Esophagus muscularis mucosa (tissue), 4 donors: ENCODE measurements at regions not wholly inside any gene's neighbourhood (a gene's known extent, or its start where the extent isn't known, plus 50 kb on each side); places are given as distances from the start of the nearest gene placed in this dataset.
"Not testable (repeated sequence)": the region's sequence is repeated elsewhere in the genome, so short reads cannot be mapped to it uniquely, and the experiment has no call there.

Experiments
- EP300 ChIP-seq: sonication (generic); formaldehyde crosslinking; IDR thresholded peaks from one replicate; pipeline ENCODE4 v1.6.1; 2017; ENCODE audit warnings: antibody characterized with exemption
- POLR2A ChIP-seq: fragments of 450-650 bp; IDR thresholded peaks from one replicate; pipeline ENCODE4 v1.6.1; 2017; ENCODE audit warnings: antibody characterized with exemption, moderate library complexity, mild to moderate bottlenecking, low read depth
- TF ChIP-seq, protein P1 (sequence below), 3 experiments: fragments of 200-600 bp in 2 of 3; fragments of 450-650 bp in 1 of 3; sonication (generic) in 2 of 3; IDR thresholded peaks; one replicate each; pipeline ENCODE4 v1.5.1; 2017 to 2019; ENCODE audit warnings: antibody characterized with exemption in 3 of 3, mild to moderate bottlenecking in 2 of 3, moderate library complexity in 1 of 3

DNA sequence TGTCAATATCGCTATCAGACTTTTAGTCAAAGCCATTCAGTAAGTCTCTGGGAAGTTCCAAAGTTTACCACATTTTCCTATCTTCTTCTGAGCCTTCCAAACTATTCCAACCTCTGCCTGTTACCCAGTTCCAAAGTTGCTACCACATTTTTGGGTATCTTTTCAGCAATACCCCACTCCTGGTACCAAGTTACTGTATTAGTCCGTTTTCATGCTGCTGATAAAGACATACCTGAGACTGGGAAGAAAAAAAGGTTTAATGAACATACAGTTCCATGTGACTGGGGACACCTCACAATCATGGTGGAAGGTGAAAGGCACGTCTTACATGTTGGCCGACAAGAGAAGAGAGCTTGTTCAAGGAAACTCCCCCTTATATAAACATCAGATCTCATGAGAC is 307.2 kb downstream of the OXSM start:
- TF ChIP-seq, protein P1, sequence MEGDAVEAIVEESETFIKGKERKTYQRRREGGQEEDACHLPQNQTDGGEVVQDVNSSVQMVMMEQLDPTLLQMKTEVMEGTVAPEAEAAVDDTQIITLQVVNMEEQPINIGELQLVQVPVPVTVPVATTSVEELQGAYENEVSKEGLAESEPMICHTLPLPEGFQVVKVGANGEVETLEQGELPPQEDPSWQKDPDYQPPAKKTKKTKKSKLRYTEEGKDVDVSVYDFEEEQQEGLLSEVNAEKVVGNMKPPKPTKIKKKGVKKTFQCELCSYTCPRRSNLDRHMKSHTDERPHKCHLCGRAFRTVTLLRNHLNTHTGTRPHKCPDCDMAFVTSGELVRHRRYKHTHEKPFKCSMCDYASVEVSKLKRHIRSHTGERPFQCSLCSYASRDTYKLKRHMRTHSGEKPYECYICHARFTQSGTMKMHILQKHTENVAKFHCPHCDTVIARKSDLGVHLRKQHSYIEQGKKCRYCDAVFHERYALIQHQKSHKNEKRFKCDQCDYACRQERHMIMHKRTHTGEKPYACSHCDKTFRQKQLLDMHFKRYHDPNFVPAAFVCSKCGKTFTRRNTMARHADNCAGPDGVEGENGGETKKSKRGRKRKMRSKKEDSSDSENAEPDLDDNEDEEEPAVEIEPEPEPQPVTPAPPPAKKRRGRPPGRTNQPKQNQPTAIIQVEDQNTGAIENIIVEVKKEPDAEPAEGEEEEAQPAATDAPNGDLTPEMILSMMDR (IDR thresholded peaks at IDR 0.05), result not testable (repeated sequence)
- TF ChIP-seq EP300, POLR2A: not testable (repeated sequence)
